PFSK-1 (cell line): ENCODE measurements at regions not wholly inside any gene's neighbourhood (a gene's known extent, or its start where the extent isn't known, plus 50 kb on each side); places are given as distances from the start of the nearest gene placed in this dataset.

Experiments used
- FOXP2 ChIP-seq: optimal IDR thresholded peaks from 2 replicates; pipeline ENCODE3; 2011; ENCODE audit warnings: borderline replicate concordance, control low read depth, inconsistent platforms; ENCODE audit not compliant: insufficient read depth; ENCODE audit errors: extremely low read length, extremely low read depth
- POLR2AphosphoS5 ChIP-seq: IDR thresholded peaks from 2 replicates; pipeline ENCODE4 v1.6.1; 2012; ENCODE audit warnings: low read depth, mild to moderate bottlenecking, control low read depth, low read length, moderate library complexity
- REST ChIP-seq, 2 experiments: IDR thresholded peaks; 2 replicates each; pipeline versions ENCODE4 v1.6.1 to v1.8.0; 2011 to 2012; ENCODE audit warnings: low read depth in 2 of 2, low read length in 2 of 2, control low read depth in 1 of 2, inconsistent platforms in 1 of 2, mild to moderate bottlenecking in 1 of 2, moderate library complexity in 1 of 2; ENCODE audit not compliant: insufficient read depth in 1 of 2
- SIN3A ChIP-seq: IDR thresholded peaks from 2 replicates; pipeline ENCODE4 v1.6.1; 2012; ENCODE audit warnings: mild to moderate bottlenecking, low read length, moderate library complexity, borderline replicate concordance; ENCODE audit not compliant: insufficient read depth
- TAF1 ChIP-seq: IDR thresholded peaks from 2 replicates; pipeline ENCODE4 v1.6.1; 2012; ENCODE audit warnings: low read length, control low read depth, borderline replicate concordance; ENCODE audit not compliant: insufficient read depth

GRCh38 chr5:175252234-175252805 is 191.7 kb downstream of the DRD1 start:
- TF ChIP-seq SIN3A (no peak), TAF1 (no peak), POLR2AphosphoS5 (no peak), FOXP2 (no peak), REST (IDR thresholded peaks at IDR 0.05; ENCODE audit: insufficient read depth in 1 of 2, low read depth in 2 of 2, low read length in 2 of 2) (no peak)

- TF ChIP-seq REST (IDR thresholded peaks at IDR 0.05; ENCODE audit: insufficient read depth in 1 of 2, low read depth in 2 of 2, low read length in 2 of 2) (no peak), TAF1 (no peak), POLR2AphosphoS5 (no peak), SIN3A (no peak), FOXP2 (no peak)
Observed at GRCh38 chr5:175250426-175250825, 193.6 kb downstream of the DRD1 start.

- no peak for TF ChIP-seq TAF1
- TF ChIP-seq POLR2AphosphoS5: no peak
- TF ChIP-seq SIN3A: no peak
- TF ChIP-seq REST (IDR thresholded peaks at IDR 0.05; ENCODE audit: insufficient read depth in 1 of 2, low read depth in 2 of 2, low read length in 2 of 2): no peak
- no peak for TF ChIP-seq FOXP2
Observed at GRCh38 chr5:175248416-175248905, 195.5 kb downstream of the DRD1 start.

GRCh38 chr5:175246889-175247520 is 197.0 kb downstream of the DRD1 start:
- TF ChIP-seq FOXP2 (no peak), POLR2AphosphoS5 (no peak), REST (IDR thresholded peaks at IDR 0.05; ENCODE audit: insufficient read depth in 1 of 2, low read depth in 2 of 2, low read length in 2 of 2) (no peak), TAF1 (no peak), SIN3A (no peak)
